ENCODE measurements at regions not wholly inside any gene's neighbourhood (a gene's known extent, or its start where the extent isn't known, plus 50 kb on each side); places are given as distances from the start of the nearest gene placed in this dataset.

- intact Hi-C loops (cut with micrococcal nuclease) (loop anchor here (10.0 kb wide), 1 partner anchor 645 kb away; no protein-coding TSS in a partner anchor), dilution Hi-C loops (cut with MboI; ENCODE audit: extremely low pct_ligation_motif_present, low sequenced_read_pairs) (no loop called here)
- ChIA-PET CTCF (no interaction called here), POLR2A (no interaction called here)
- no peaks in the 10 kb centered on the region for H4K20me1 ChIP-seq (replicated peaks; ENCODE audit: control insufficient read depth, extremely low read depth, insufficient read depth, low read length)
- no peak overlapping the region for H3K9ac ChIP-seq (replicated peaks; ENCODE audit: extremely low read depth, insufficient read depth, low read length)
- H3K79me2 ChIP-seq (ENCODE audit: control insufficient read depth, insufficient read depth, low read length): no peaks in the 10 kb centered on the region
- TF ChIP-seq GATA2 (IDR thresholded peaks at IDR 0.05; ENCODE audit: insufficient read depth, insufficient read length, low read depth, low read length) (no peak), FOS (IDR thresholded peaks at IDR 0.05; ENCODE audit: borderline replicate concordance, insufficient read depth, low read length) (no peak), JUN (IDR thresholded peaks at IDR 0.05; ENCODE audit: borderline replicate concordance, insufficient read depth, insufficient read length, low read depth) (no peak), POLR2A (IDR thresholded peaks at IDR 0.05; ENCODE audit: low read depth, low read length) (no peak), CTCF (IDR thresholded peaks at IDR 0.05; ENCODE audit: extremely low read depth in 1 of 2, insufficient read depth in 1 of 2, low read depth in 1 of 2, low read length in 2 of 2) (no peak), EZH2 (IDR thresholded peaks at IDR 0.05; ENCODE audit: borderline replicate concordance, low read depth, low read length, severe bottlenecking) (no peak), MYC (IDR thresholded peaks at IDR 0.05; ENCODE audit: low read depth, low read length) (no peak), MAX (IDR thresholded peaks at IDR 0.05; ENCODE audit: insufficient read depth, insufficient read length) (no peak), POLR2AphosphoS5 (IDR thresholded peaks at IDR 0.05; ENCODE audit: insufficient read depth, low read depth, low read length) (no peak)
- no peak overlapping the region for H3K4me3 ChIP-seq (replicated peaks in 1 of 3; ENCODE audit: insufficient read depth in 1 of 3, low read depth in 1 of 3, low read length in 3 of 3)
- H3K9me3 ChIP-seq (replicated peaks; ENCODE audit: control insufficient read depth, insufficient read depth, low read length): no peaks in the 10 kb centered on the region
- H3K4me1 ChIP-seq (ENCODE audit: control insufficient read depth, extremely low read depth, insufficient read depth, low read length): no peaks in the 10 kb centered on the region
- H3K36me3 ChIP-seq (ENCODE audit: control insufficient read depth in 2 of 2, extremely low read depth in 1 of 2, insufficient read depth in 2 of 2, low read length in 2 of 2): no peaks in the 10 kb centered on the region
- DNase-seq (ENCODE audit: low read depth, low spot score) (no peak), FAIRE-seq (no peak)
- H3K27me3 ChIP-seq (ENCODE audit: control insufficient read depth in 2 of 2, insufficient read depth in 2 of 2, low read length in 2 of 2): peaks cover 0 to 1% of the 10 kb centered on the region in 2 experiments
- H3K27ac ChIP-seq (ENCODE audit: insufficient read depth, low read depth, low read length): no peak overlapping the region
- no TSS peak for BruUV-seq (replicated peaks)
- H3K9me1 ChIP-seq (replicated peaks; ENCODE audit: control insufficient read depth, extremely low read depth, insufficient read depth, low read length): no peaks in the 10 kb centered on the region
- H3K4me2 ChIP-seq (ENCODE audit: insufficient read depth, low read length): no peak overlapping the region
- no peak overlapping the region for H2AFZ ChIP-seq (ENCODE audit: low read depth, low read length)
Observed at GRCh38 chr9:107630156-107630555, 140.6 kb upstream of the KLF4 start.

Measured in endothelial cell of umbilical vein (primary cell).